Naive thymus-derived CD4-positive, alpha-beta T cell (primary cell): ENCODE measurements at regions not wholly inside any gene's neighbourhood (a gene's known extent, or its start where the extent isn't known, plus 50 kb on each side); places are given as distances from the start of the nearest gene placed in this dataset.

Experiments
- ATAC-seq: fragments of 150-1000 bp; cut with Tn5 transposase; 2 replicates; pipeline ENCODE4 v1.10.0; 2021; ENCODE audit warnings: mild to moderate bottlenecking, moderate library complexity
- CTCF ChIA-PET: fragments of 350-600 bp; sonication (Branson Sonifier 250); formaldehyde crosslinking; loops from one replicate; lab custom pipeline; 2021; ENCODE audit warnings: antibody characterized with exemption; lab: Charles Lee
- POLR2A ChIA-PET: fragments of 350-600 bp; sonication (Branson Sonifier 250); formaldehyde crosslinking; loops from one replicate; lab custom pipeline; 2021; ENCODE audit warnings: antibody characterized with exemption, inconsistent platforms; lab: Charles Lee
- DNase-seq, 9 donors: peaks; one replicate each; pipeline versions ENCODE4 v3.0.0 to v3.0.0-alpha.2; 2020 to 2022; ENCODE audit warnings: mixed read lengths in 1 of 9
- H3K27ac ChIP-seq: one replicate; pipeline ENCODE4 v1.7.0; 2013; ENCODE audit warnings: mild to moderate bottlenecking, low read depth, low read length, moderate library complexity
- H3K27me3 ChIP-seq, 2 donors: one replicate each; pipeline ENCODE4 v1.7.0; 2013; ENCODE audit warnings: low read length in 2 of 2, mild to moderate bottlenecking in 2 of 2, moderate library complexity in 2 of 2; ENCODE audit not compliant: control insufficient read depth in 2 of 2, insufficient read depth in 2 of 2
- H3K36me3 ChIP-seq, 3 experiments: 1 replicate in 2 of 3; 2 replicates in 1 of 3; pipeline ENCODE4 v1.7.0; 2013; ENCODE audit warnings: low read length in 3 of 3, mild to moderate bottlenecking in 3 of 3, moderate library complexity in 1 of 3; ENCODE audit not compliant: insufficient read depth in 3 of 3, control insufficient read depth in 2 of 3
- H3K4me1 ChIP-seq, 2 donors: one replicate each; pipeline ENCODE4 v1.7.0; 2013; ENCODE audit warnings: low read length in 2 of 2, mild to moderate bottlenecking in 2 of 2, moderate library complexity in 1 of 2; ENCODE audit not compliant: control insufficient read depth in 2 of 2, insufficient read depth in 2 of 2
- H3K4me3 ChIP-seq: 2 replicates; pipeline ENCODE4 v1.7.0; 2013; ENCODE audit warnings: mild to moderate bottlenecking, low read length
- H3K9me3 ChIP-seq, 3 experiments: 1 replicate in 2 of 3; 2 replicates in 1 of 3; pipeline ENCODE4 v1.7.0; 2013; ENCODE audit warnings: low read length in 3 of 3; ENCODE audit not compliant: control insufficient read depth in 2 of 3
- H3K27ac Mint-ChIP-seq, 9 donors: one replicate each; pipeline ENCODE4 v1.8.0; 2020 to 2022; ENCODE audit warnings: mixed read lengths in 9 of 9, mild to moderate bottlenecking in 8 of 9, moderate library complexity in 5 of 9, inconsistent platforms in 2 of 9
- H3K27me3 Mint-ChIP-seq, 5 donors: one replicate each; pipeline ENCODE4 v1.8.0; 2021 to 2022; ENCODE audit warnings: mixed read lengths in 5 of 5, mild to moderate bottlenecking in 1 of 5
- H3K36me3 Mint-ChIP-seq, 5 donors: one replicate each; pipeline ENCODE4 v1.8.0; 2020 to 2022; ENCODE audit warnings: mixed read lengths in 5 of 5, mild to moderate bottlenecking in 3 of 5, inconsistent platforms in 1 of 5
- H3K4me1 Mint-ChIP-seq, 7 donors: one replicate each; pipeline ENCODE4 v1.8.0; 2020 to 2022; ENCODE audit warnings: mixed read lengths in 7 of 7, mild to moderate bottlenecking in 3 of 7, inconsistent platforms in 1 of 7
- H3K4me3 Mint-ChIP-seq, 10 donors: one replicate each; pipeline ENCODE4 v1.8.0; 2020 to 2022; ENCODE audit warnings: mild to moderate bottlenecking in 10 of 10, mixed read lengths in 10 of 10, moderate library complexity in 6 of 10, inconsistent platforms in 2 of 10
- H3K9me3 Mint-ChIP-seq, 11 donors: one replicate each; pipeline ENCODE4 v1.8.0; 2020 to 2022; ENCODE audit warnings: mixed read lengths in 11 of 11, mild to moderate bottlenecking in 4 of 11, inconsistent platforms in 1 of 11, moderate library complexity in 1 of 11
- intact Hi-C, 2 donors: fragments of 100-400 bp; cut with micrococcal nuclease; formaldehyde crosslinking; loops; one replicate each; pipeline ENCODE4 v1.15.1; 2023

- Histone ChIP-seq H3K4me3 (no peak overlapping the region), H3K4me1 (no peaks in the 10 kb centered on the region), H3K27ac (no peak overlapping the region), H3K9me3 (peaks cover 0 to 4% (median 0%) of the 10 kb centered on the region in 3 experiments), H3K36me3 (no peaks in the 10 kb centered on the region), H3K27me3 (no peaks in the 10 kb centered on the region)
- intact Hi-C loops: no loop called here
- Mint-ChIP-seq H3K27me3 (no peaks in the 10 kb centered on the region), H3K9me3 (peaks cover 0 to 16% (median 0%) of the 10 kb centered on the region in 11 donors), H3K27ac (no peak overlapping the region), H3K4me3 (no peak overlapping the region), H3K36me3 (no peaks in the 10 kb centered on the region), H3K4me1 (no peaks in the 10 kb centered on the region)
- DNase-seq (no peak), ATAC-seq (no peak)
- POLR2A ChIA-PET: no interaction called here
- CTCF ChIA-PET: no interaction called here
Observed at GRCh38 chr1:80211691-80212380, 1205.3 kb upstream of the ADGRL4 start.

- H3K4me3 Mint-ChIP-seq: no peak overlapping the region
- intact Hi-C loops: no loop called here
- Histone ChIP-seq H3K36me3 (no peaks in the 10 kb centered on the region), H3K27me3 (no peaks in the 10 kb centered on the region), H3K9me3 (no peaks in the 10 kb centered on the region), H3K27ac (no peak overlapping the region), H3K4me1 (no peaks in the 10 kb centered on the region), H3K4me3 (no peak overlapping the region)
- no peaks in the 10 kb centered on the region for H3K36me3 Mint-ChIP-seq
- H3K27ac Mint-ChIP-seq: no peak overlapping the region
- DNase-seq (no peak), ATAC-seq (no peak)
- POLR2A ChIA-PET: no interaction called here
- H3K9me3 Mint-ChIP-seq: peaks cover 2 to 17% (median 7%) of the 10 kb centered on the region in 11 donors
- H3K4me1 Mint-ChIP-seq: no peaks in the 10 kb centered on the region
- H3K27me3 Mint-ChIP-seq: no peaks in the 10 kb centered on the region
- CTCF ChIA-PET: no interaction called here
Observed at GRCh38 chr1:80202118-80202517, 1195.6 kb upstream of the ADGRL4 start.

- ATAC-seq (no peak), DNase-seq (no peak)
- CTCF ChIA-PET: no interaction called here
- Histone ChIP-seq H3K27ac (no peak overlapping the region), H3K27me3 (no peaks in the 10 kb centered on the region), H3K4me3 (no peak overlapping the region), H3K9me3 (no peaks in the 10 kb centered on the region), H3K36me3 (no peaks in the 10 kb centered on the region), H3K4me1 (no peaks in the 10 kb centered on the region)
- intact Hi-C loops: no loop called here
- no peak overlapping the region for H3K27ac Mint-ChIP-seq
- H3K9me3 Mint-ChIP-seq: peaks cover 0 to 18% (median 1%) of the 10 kb centered on the region in 11 donors
- H3K4me3 Mint-ChIP-seq: no peak overlapping the region
- no peaks in the 10 kb centered on the region for H3K36me3 Mint-ChIP-seq
- H3K27me3 Mint-ChIP-seq: no peaks in the 10 kb centered on the region
- POLR2A ChIA-PET: no interaction called here
- H3K4me1 Mint-ChIP-seq: no peaks in the 10 kb centered on the region
Observed at GRCh38 chr1:80194221-80194620, 1187.7 kb upstream of the ADGRL4 start.

GRCh38 chr1:80181418-80181817, 1174.9 kb upstream of the ADGRL4 start:
- Histone ChIP-seq H3K27me3 (no peaks in the 10 kb centered on the region), H3K4me1 (no peaks in the 10 kb centered on the region), H3K36me3 (no peaks in the 10 kb centered on the region), H3K27ac (no peak overlapping the region), H3K4me3 (no peak overlapping the region), H3K9me3 (no peaks in the 10 kb centered on the region)
- Mint-ChIP-seq H3K4me3 (no peak overlapping the region), H3K36me3 (no peaks in the 10 kb centered on the region), H3K27me3 (no peaks in the 10 kb centered on the region), H3K9me3 (peaks cover 0 to 12% (median 3%) of the 10 kb centered on the region in 11 donors), H3K27ac (no peak overlapping the region), H3K4me1 (no peaks in the 10 kb centered on the region)
- no peak for DNase-seq
- ChIA-PET POLR2A (no interaction called here), CTCF (interaction anchor here (0.6 kb wide), 1 partner anchor 26 kb away, joined by 3 read pairs; no protein-coding TSS in a partner anchor)
- intact Hi-C loops: no loop called here
- ATAC-seq: no peak

GRCh38 chr1:80171631-80172030, 1165.1 kb upstream of the ADGRL4 start:
- Histone ChIP-seq H3K36me3 (no peaks in the 10 kb centered on the region), H3K27ac (no peak overlapping the region), H3K9me3 (peaks cover 0 to 3% (median 0%) of the 10 kb centered on the region in 3 experiments), H3K27me3 (no peaks in the 10 kb centered on the region), H3K4me1 (no peaks in the 10 kb centered on the region), H3K4me3 (no peak overlapping the region)
- peaks cover 0 to 37% (median 14%) of the 10 kb centered on the region in 11 donors for H3K9me3 Mint-ChIP-seq
- H3K4me1 Mint-ChIP-seq: no peaks in the 10 kb centered on the region
- DNase-seq (no peak), ATAC-seq (no peak)
- H3K4me3 Mint-ChIP-seq: no peak overlapping the region
- intact Hi-C loops: no loop called here
- no peaks in the 10 kb centered on the region for H3K27me3 Mint-ChIP-seq
- ChIA-PET CTCF (no interaction called here), POLR2A (no interaction called here)
- H3K36me3 Mint-ChIP-seq: peaks cover 0 to 3% (median 0%) of the 10 kb centered on the region in 5 donors
- H3K27ac Mint-ChIP-seq: no peak overlapping the region

- intact Hi-C loops: no loop called here
- H3K36me3 Mint-ChIP-seq: peaks cover 0 to 3% (median 0%) of the 10 kb centered on the region in 5 donors
- CTCF ChIA-PET: no interaction called here
Observed at GRCh38 chr1:80170811-80171485, 1164.4 kb upstream of the ADGRL4 start.

GRCh38 chr1:80164150-80164549, 1157.6 kb upstream of the ADGRL4 start:
- Histone ChIP-seq H3K9me3 (no peaks in the 10 kb centered on the region), H3K27ac (no peak overlapping the region), H3K36me3 (no peaks in the 10 kb centered on the region), H3K4me3 (no peak overlapping the region), H3K27me3 (no peaks in the 10 kb centered on the region), H3K4me1 (no peaks in the 10 kb centered on the region)
- ATAC-seq (no peak), DNase-seq (no peak)
- Mint-ChIP-seq H3K27me3 (no peaks in the 10 kb centered on the region), H3K36me3 (no peaks in the 10 kb centered on the region), H3K9me3 (peaks cover 0 to 12% (median 2%) of the 10 kb centered on the region in 11 donors), H3K4me1 (no peaks in the 10 kb centered on the region), H3K27ac (no peak overlapping the region), H3K4me3 (no peak overlapping the region)
- POLR2A ChIA-PET: no interaction called here
- intact Hi-C loops: no loop called here
- CTCF ChIA-PET: no interaction called here

More at GRCh38 chr1:80170811-80171485, 1164.4 kb upstream of the ADGRL4 start:
- no peak overlapping the region for H3K27ac ChIP-seq
- Mint-ChIP-seq H3K27me3 (no peaks in the 10 kb centered on the region), H3K4me3 (no peak overlapping the region), H3K9me3 (peaks cover 0 to 32% (median 9%) of the 10 kb centered on the region in 11 donors), H3K27ac (no peak overlapping the region), H3K4me1 (no peaks in the 10 kb centered on the region)
- H3K9me3 ChIP-seq: peaks cover 0 to 3% (median 0%) of the 10 kb centered on the region in 3 experiments
- H3K36me3 ChIP-seq: no peaks in the 10 kb centered on the region
- ATAC-seq (no peak), DNase-seq (no peak)
- POLR2A ChIA-PET: no interaction called here
- no peak overlapping the region for H3K4me3 ChIP-seq
- no peaks in the 10 kb centered on the region for H3K27me3 ChIP-seq
- H3K4me1 ChIP-seq: no peaks in the 10 kb centered on the region
